ENCODE measurements at regions not wholly inside any gene's neighbourhood (a gene's known extent, or its start where the extent isn't known, plus 50 kb on each side); places are given as distances from the start of the nearest gene placed in this dataset.

GRCh38 chr2:125107446-125107845 is 1082.4 kb downstream of the CNTNAP5 start:
- no peaks in the 10 kb centered on the region for H3K4me1 Mint-ChIP-seq (ENCODE audit: unreplicated experiment)
- DNase-seq (ENCODE audit: extremely low spot score, unreplicated experiment), result no peak
- peaks cover 16% of the 10 kb centered on the region for H3K9me3 Mint-ChIP-seq (ENCODE audit: unreplicated experiment)
- H3K36me3 Mint-ChIP-seq (ENCODE audit: unreplicated experiment), result no peaks in the 10 kb centered on the region
- H3K4me3 Mint-ChIP-seq (ENCODE audit: unreplicated experiment), result no peak overlapping the region
- H3K27me3 Mint-ChIP-seq (ENCODE audit: unreplicated experiment), result no peaks in the 10 kb centered on the region
- no peak overlapping the region for H3K27ac Mint-ChIP-seq (ENCODE audit: unreplicated experiment)
- no peak for TF ChIP-seq CTCF (IDR thresholded peaks at IDR 0.05)

GRCh38 chr2:125108251-125108650 is 1083.2 kb downstream of the CNTNAP5 start:
- H3K27me3 Mint-ChIP-seq (ENCODE audit: unreplicated experiment), result no peaks in the 10 kb centered on the region
- no peaks in the 10 kb centered on the region for H3K4me1 Mint-ChIP-seq (ENCODE audit: unreplicated experiment)
- peaks cover 10% of the 10 kb centered on the region for H3K9me3 Mint-ChIP-seq (ENCODE audit: unreplicated experiment)
- no peak overlapping the region for H3K4me3 Mint-ChIP-seq (ENCODE audit: unreplicated experiment)
- no peak for DNase-seq (ENCODE audit: extremely low spot score, unreplicated experiment)
- TF ChIP-seq CTCF (IDR thresholded peaks at IDR 0.05), result no peak
- H3K36me3 Mint-ChIP-seq (ENCODE audit: unreplicated experiment), result no peaks in the 10 kb centered on the region
- no peak overlapping the region for H3K27ac Mint-ChIP-seq (ENCODE audit: unreplicated experiment)

DNA sequence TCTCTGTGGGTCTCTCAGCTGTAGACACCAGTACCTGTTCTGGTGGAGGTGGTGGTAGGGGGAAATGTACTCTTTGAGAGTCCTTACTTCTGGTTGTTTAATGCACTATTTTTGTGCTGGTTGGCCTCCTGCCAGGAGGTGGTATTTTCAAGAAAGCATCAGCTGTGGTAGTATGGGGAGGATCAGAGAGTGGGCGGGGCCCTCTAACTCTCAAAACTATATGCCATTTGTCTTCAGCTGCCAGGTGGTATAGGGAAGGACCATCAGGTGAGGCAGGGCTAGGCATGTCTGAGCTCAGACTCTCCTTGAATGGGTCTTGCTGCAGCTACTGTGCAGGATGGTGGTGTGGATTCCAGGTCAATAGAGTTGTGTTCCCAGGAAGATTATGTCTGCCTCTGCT is 1100.8 kb downstream of the CNTNAP5 start:
- no peaks in the 10 kb centered on the region for H3K36me3 Mint-ChIP-seq (ENCODE audit: unreplicated experiment)
- H3K9me3 Mint-ChIP-seq (ENCODE audit: unreplicated experiment), result peaks cover 60% of the 10 kb centered on the region
- no peaks in the 10 kb centered on the region for H3K27me3 Mint-ChIP-seq (ENCODE audit: unreplicated experiment)
- no peak overlapping the region for H3K4me3 Mint-ChIP-seq (ENCODE audit: unreplicated experiment)
- no peak for TF ChIP-seq CTCF (IDR thresholded peaks at IDR 0.05)
- H3K27ac Mint-ChIP-seq (ENCODE audit: unreplicated experiment), result no peak overlapping the region
- no peaks in the 10 kb centered on the region for H3K4me1 Mint-ChIP-seq (ENCODE audit: unreplicated experiment)
- no peak for DNase-seq (ENCODE audit: extremely low spot score, unreplicated experiment)

DNA sequence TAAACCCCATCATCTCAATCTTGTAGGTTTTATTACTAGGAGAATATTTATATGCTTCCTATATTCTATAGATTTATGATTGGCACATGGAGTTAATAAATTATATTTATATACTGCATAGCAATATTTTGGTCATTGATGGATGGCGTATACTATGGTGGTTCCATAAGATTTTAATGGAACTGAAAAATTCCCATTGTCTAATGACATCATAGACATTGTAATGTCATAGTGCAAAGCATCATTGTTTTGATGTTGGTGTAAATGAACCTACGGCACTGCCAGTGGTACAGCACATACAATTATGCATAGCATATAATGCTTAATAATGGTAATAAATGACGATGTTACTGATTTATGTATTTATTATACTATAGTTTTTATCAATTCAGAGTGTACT is 1135.9 kb downstream of the CNTNAP5 start:
- Mint-ChIP-seq H3K27me3 (ENCODE audit: unreplicated experiment) (no peaks in the 10 kb centered on the region), H3K4me1 (ENCODE audit: unreplicated experiment) (no peaks in the 10 kb centered on the region), H3K36me3 (ENCODE audit: unreplicated experiment) (no peaks in the 10 kb centered on the region), H3K9me3 (ENCODE audit: unreplicated experiment) (peaks cover 25% of the 10 kb centered on the region), H3K4me3 (ENCODE audit: unreplicated experiment) (no peak overlapping the region), H3K27ac (ENCODE audit: unreplicated experiment) (no peak overlapping the region)
- DNase-seq (ENCODE audit: extremely low spot score, unreplicated experiment), result no peak
- no peak for TF ChIP-seq CTCF (IDR thresholded peaks at IDR 0.05)

- Mint-ChIP-seq H3K9me3 (ENCODE audit: unreplicated experiment) (peaks cover 7% of the 10 kb centered on the region), H3K4me1 (ENCODE audit: unreplicated experiment) (no peaks in the 10 kb centered on the region), H3K27ac (ENCODE audit: unreplicated experiment) (no peak overlapping the region), H3K36me3 (ENCODE audit: unreplicated experiment) (no peaks in the 10 kb centered on the region), H3K27me3 (ENCODE audit: unreplicated experiment) (no peaks in the 10 kb centered on the region), H3K4me3 (ENCODE audit: unreplicated experiment) (no peak overlapping the region)
- TF ChIP-seq CTCF (IDR thresholded peaks at IDR 0.05), result no peak
- DNase-seq (ENCODE audit: extremely low spot score, unreplicated experiment), result no peak
Observed at GRCh38 chr2:125167152-125167551, 1142.1 kb downstream of the CNTNAP5 start.

Measured in osteocyte (in vitro differentiated cells).